ENCODE measurements at regions not wholly inside any gene's neighbourhood (a gene's known extent, or its start where the extent isn't known, plus 50 kb on each side); places are given as distances from the start of the nearest gene placed in this dataset.

DNA sequence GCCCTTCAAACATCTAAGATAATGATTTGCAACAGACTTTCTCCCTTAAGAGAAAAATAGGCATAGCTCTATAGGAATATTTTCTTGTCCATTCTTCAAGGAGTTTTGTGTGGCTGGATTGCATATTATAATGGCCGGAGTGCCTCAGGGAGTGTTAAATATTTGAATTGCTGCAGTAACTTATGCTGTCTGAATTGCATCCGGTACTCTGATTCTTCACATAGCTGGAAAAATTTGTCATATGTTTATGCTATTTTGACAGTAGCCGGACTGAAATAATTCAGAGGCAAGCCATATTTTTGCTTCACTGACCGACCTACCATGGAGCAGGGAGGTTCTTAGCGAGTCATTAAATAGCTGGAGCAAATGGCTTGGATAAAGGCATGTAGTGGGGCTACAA is 621.0 kb downstream of the ACTL7B start (continued):
- no peak for TF ChIP-seq HNRNPLL (IDR thresholded peaks at IDR 0.05; ENCODE audit: low read depth, low read length, poor library complexity, severe bottlenecking)
- no peak for TF ChIP-seq NR2C2 (CRISPR knock-in tag; IDR thresholded peaks at IDR 0.05; ENCODE audit: borderline replicate concordance)
- TF ChIP-seq, protein P1, sequence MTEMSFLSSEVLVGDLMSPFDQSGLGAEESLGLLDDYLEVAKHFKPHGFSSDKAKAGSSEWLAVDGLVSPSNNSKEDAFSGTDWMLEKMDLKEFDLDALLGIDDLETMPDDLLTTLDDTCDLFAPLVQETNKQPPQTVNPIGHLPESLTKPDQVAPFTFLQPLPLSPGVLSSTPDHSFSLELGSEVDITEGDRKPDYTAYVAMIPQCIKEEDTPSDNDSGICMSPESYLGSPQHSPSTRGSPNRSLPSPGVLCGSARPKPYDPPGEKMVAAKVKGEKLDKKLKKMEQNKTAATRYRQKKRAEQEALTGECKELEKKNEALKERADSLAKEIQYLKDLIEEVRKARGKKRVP (CRISPR knock-in tag; IDR thresholded peaks at IDR 0.05), result no peak
- TF ChIP-seq SOX5 (CRISPR knock-in tag; IDR thresholded peaks at IDR 0.05; ENCODE audit: borderline replicate concordance), result no peak

DNA sequence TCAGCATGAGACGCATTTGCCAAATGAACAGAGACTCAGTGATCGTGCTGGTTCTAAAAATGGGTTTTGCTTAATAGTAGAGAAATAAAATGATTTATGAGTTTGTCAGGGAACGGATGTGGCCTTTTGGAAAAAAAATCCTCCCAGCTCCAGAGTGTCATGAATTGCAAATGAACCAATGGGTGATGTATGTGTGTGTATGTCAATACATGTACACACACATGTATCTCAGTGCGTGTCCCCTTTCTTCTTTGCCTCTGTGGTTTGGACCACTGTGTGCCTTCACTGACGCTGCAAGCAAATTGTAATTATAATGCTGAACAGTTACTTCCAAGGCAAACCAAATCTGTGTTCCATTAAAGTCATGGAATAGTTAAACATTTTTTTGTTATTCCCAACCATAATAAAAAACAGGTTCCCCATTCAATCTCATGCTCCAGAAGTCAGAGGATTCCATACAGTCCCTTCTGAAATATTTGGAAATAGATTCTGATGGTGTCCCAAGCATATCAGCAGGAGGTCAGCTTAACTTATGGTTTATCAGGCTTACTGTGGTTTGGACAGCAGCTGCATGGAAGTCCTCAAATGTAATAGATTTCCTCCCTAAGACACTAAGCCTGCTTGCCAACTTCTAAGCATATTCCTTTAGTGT is 630.5 kb downstream of the ACTL7B start:
- no peak overlapping the region for H3K4me3 ChIP-seq (replicated peaks in 1 of 3; ENCODE audit: insufficient read depth in 1 of 3, low read depth in 2 of 3, low read length in 3 of 3)
- whole genome bisulfite sequencing (ENCODE audit: low lambda C conversion rate), result 60% methylated on average over 5 of the region's 5 CpGs
- H3K9me3 ChIP-seq (ENCODE audit: low read length), result no peaks in the 10 kb centered on the region
- ChIA-PET CTCF (ENCODE audit: low intra/inter-chr PET ratio, low total read pairs) (no interaction called here), POLR2A (no interaction called here)
- DNase-seq (ENCODE audit: low spot score) (no peak), ATAC-seq (no peak), FAIRE-seq (no peak)
- no peak overlapping the region for H3K4me2 ChIP-seq (ENCODE audit: low read depth, low read length)
- TF ChIP-seq PAWR (CRISPR knock-in tag; IDR thresholded peaks at IDR 0.05; ENCODE audit: borderline replicate concordance) (no peak), RXRA (CRISPR knock-in tag; IDR thresholded peaks at IDR 0.05) (no peak), ZFP1 (CRISPR knock-in tag; IDR thresholded peaks at IDR 0.05) (no peak), TOPORS (CRISPR knock-in tag; IDR thresholded peaks at IDR 0.05) (no peak)
- H4K20me1 ChIP-seq (ENCODE audit: insufficient read depth, low read length), result no peaks in the 10 kb centered on the region
- H3K79me2 ChIP-seq (ENCODE audit: insufficient read depth, low read length), result no peaks in the 10 kb centered on the region
- no peak overlapping the region for H2AFZ ChIP-seq (ENCODE audit: low read length)
- no peaks in the 10 kb centered on the region for H3K27me3 ChIP-seq (ENCODE audit: control insufficient read depth in 1 of 2, insufficient read depth in 2 of 2, low read length in 2 of 2)
- H3K9ac ChIP-seq (ENCODE audit: insufficient read depth, low read depth, low read length), result no peak overlapping the region
- no peaks in the 10 kb centered on the region for H3K4me1 ChIP-seq (ENCODE audit: insufficient read depth, low read length)
- in situ Hi-C loops (cut with HindIII; ENCODE audit: extremely low pct_ligation_motif_present, low pct_unique_long_range_greater_than_20kb) (no loop called here), intact Hi-C loops (cut with micrococcal nuclease; ENCODE audit: unreplicated experiment) (no loop called here)
- BruUV-seq (replicated peaks), result no TSS peak
- H3K27ac ChIP-seq (ENCODE audit: extremely low read length, insufficient read depth, low read length), result no peak overlapping the region
- no peaks in the 10 kb centered on the region for H3K36me3 ChIP-seq (replicated peaks in 1 of 2; ENCODE audit: control insufficient read depth in 1 of 2, insufficient read depth in 2 of 2, low read length in 2 of 2)

All from HepG2 (cell line).